Activated T-cell treated with anti-CD3 and anti-CD28 coated beads, Interleukin-2, amount 50 U/mL, for 72 hours (primary cell): ENCODE measurements at regions not wholly inside any gene's neighbourhood (a gene's known extent, or its start where the extent isn't known, plus 50 kb on each side); places are given as distances from the start of the nearest gene placed in this dataset.
"Not testable (repeated sequence)": the region's sequence is repeated elsewhere in the genome, so short reads cannot be mapped to it uniquely, and the experiment has no call there.

Experiments used
- ATAC-seq, 2 donors: fragments of 150-1000 bp; cut with Tn5 transposase; replicated peaks in 1 of 2; 2 replicates each; pipeline ENCODE4 v1.10.0; 2021; ENCODE audit warnings: moderate library complexity in 2 of 2, mild to moderate bottlenecking in 1 of 2
- DNase-seq, 2 donors: peaks; one replicate each; pipeline ENCODE4 v3.0.0; 2021 to 2022; ENCODE audit warnings: mixed read lengths in 1 of 2
- H3K27ac Mint-ChIP-seq: one replicate; pipeline ENCODE4 v1.8.0; 2022; ENCODE audit warnings: mild to moderate bottlenecking, moderate library complexity, mixed read lengths
- H3K27me3 Mint-ChIP-seq: one replicate; pipeline ENCODE4 v1.8.0; 2022; ENCODE audit warnings: low read depth, mixed read lengths
- H3K36me3 Mint-ChIP-seq, 2 donors: one replicate each; pipeline ENCODE4 v1.8.0; 2022; ENCODE audit warnings: mixed read lengths in 2 of 2, mild to moderate bottlenecking in 1 of 2; ENCODE audit not compliant: insufficient read depth in 2 of 2
- H3K4me1 Mint-ChIP-seq: one replicate; pipeline ENCODE4 v1.8.0; 2022; ENCODE audit warnings: low read depth, mixed read lengths
- H3K4me3 Mint-ChIP-seq, 2 donors: one replicate each; pipeline ENCODE4 v1.8.0; 2022; ENCODE audit warnings: mild to moderate bottlenecking in 2 of 2, mixed read lengths in 2 of 2, moderate library complexity in 2 of 2
- H3K9me3 Mint-ChIP-seq, 2 donors: one replicate each; pipeline ENCODE4 v1.8.0; 2022; ENCODE audit warnings: mixed read lengths in 2 of 2

GRCh38 chr1:232725305-232726047, 79.7 kb upstream of the MAP10 start:
- peaks cover 11% of the 10 kb centered on the region for H3K4me1 Mint-ChIP-seq
- peaks cover 25% of the 10 kb centered on the region for H3K27me3 Mint-ChIP-seq
- no peak overlapping the region for H3K27ac Mint-ChIP-seq
- peak in 1 of 2 donors; percentile 53 for ATAC-seq
- DNase-seq = no peak
- H3K9me3 Mint-ChIP-seq = peaks cover 0 to 2% of the 10 kb centered on the region in 2 donors
- no peak overlapping the region for H3K4me3 Mint-ChIP-seq
- H3K36me3 Mint-ChIP-seq = peaks cover 0 to 1% of the 10 kb centered on the region in 2 donors

GRCh38 chr1:232726048-232726779, 79.0 kb upstream of the MAP10 start:
- Mint-ChIP-seq H3K9me3 (no peaks in the 10 kb centered on the region), H3K36me3 (no peaks in the 10 kb centered on the region), H3K4me1 (peaks cover 11% of the 10 kb centered on the region), H3K27me3 (peaks cover 20% of the 10 kb centered on the region), H3K27ac (no peak overlapping the region), H3K4me3 (no peak overlapping the region)
- ATAC-seq = peak in 1 of 2 donors; percentile 11
- DNase-seq = no peak

DNA sequence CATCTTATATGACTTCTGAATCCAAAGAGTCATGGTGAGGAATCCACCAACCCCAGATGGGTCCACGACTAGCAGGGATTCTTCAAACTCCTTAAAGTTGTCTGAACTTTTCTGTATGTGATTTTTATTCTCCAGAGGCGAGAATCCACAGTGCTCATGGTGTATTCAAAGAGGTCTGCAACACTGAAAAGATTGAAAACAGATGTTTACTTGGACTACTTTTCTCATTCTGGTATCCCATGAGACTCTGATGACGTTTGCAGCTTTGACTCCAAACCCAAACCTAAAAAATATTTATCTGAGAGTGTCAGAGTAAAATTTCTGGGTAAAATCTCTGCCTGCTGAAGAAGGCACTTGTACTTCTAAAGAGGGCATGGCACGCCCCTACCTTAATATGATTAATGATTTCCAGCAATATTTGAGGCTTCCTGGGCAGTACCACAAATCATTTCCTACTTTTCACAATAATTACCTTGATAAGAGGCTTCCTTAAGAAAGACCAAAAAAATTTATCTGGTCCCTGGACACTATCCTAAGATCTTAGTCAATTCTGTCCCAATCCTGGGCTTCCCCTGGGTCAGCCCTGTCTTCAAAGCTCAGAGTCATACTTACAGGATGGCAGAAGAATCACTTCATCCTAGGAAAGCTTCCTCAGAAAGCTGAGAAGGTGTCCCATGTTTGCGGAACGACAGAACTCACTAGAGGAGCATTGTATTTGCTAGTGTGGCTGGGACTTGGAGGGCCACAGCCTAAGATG, 76.5 kb upstream of the MAP10 start:
- H3K4me3 Mint-ChIP-seq = no peak overlapping the region
- H3K9me3 Mint-ChIP-seq = no peaks in the 10 kb centered on the region
- H3K36me3 Mint-ChIP-seq = no peaks in the 10 kb centered on the region
- ATAC-seq = no peak
- peaks cover 15% of the 10 kb centered on the region for H3K27me3 Mint-ChIP-seq
- H3K27ac Mint-ChIP-seq = no peak overlapping the region
- no peak for DNase-seq
- peaks cover 11% of the 10 kb centered on the region for H3K4me1 Mint-ChIP-seq

- Mint-ChIP-seq H3K9me3 (no peaks in the 10 kb centered on the region), H3K4me1 (no peaks in the 10 kb centered on the region), H3K4me3 (no peak overlapping the region), H3K27me3 (peaks cover 15% of the 10 kb centered on the region), H3K27ac (no peak overlapping the region), H3K36me3 (no peaks in the 10 kb centered on the region)
- ATAC-seq (no peak), DNase-seq (no peak)
These were observed 72.8 kb upstream of the MAP10 start for GRCh38 chr1:232732344-232732910.

- no peaks in the 10 kb centered on the region for H3K9me3 Mint-ChIP-seq
- H3K27me3 Mint-ChIP-seq = no peaks in the 10 kb centered on the region
- H3K27ac Mint-ChIP-seq = no peak overlapping the region
- no peaks in the 10 kb centered on the region for H3K36me3 Mint-ChIP-seq
- ATAC-seq = no peak
- H3K4me1 Mint-ChIP-seq = no peaks in the 10 kb centered on the region
- no peak for DNase-seq
- no peak overlapping the region for H3K4me3 Mint-ChIP-seq
These were observed 67.3 kb upstream of the MAP10 start for GRCh38 chr1:232737917-232738316.

GRCh38 chr1:232743999-232744398, 61.2 kb upstream of the MAP10 start:
- no peaks in the 10 kb centered on the region for H3K4me1 Mint-ChIP-seq
- peaks cover 5 to 6% of the 10 kb centered on the region in 2 donors for H3K9me3 Mint-ChIP-seq
- ATAC-seq (no peak), DNase-seq (no peak)
- H3K4me3 Mint-ChIP-seq = no peak overlapping the region
- H3K36me3 Mint-ChIP-seq = peaks cover 2 to 9% of the 10 kb centered on the region in 2 donors
- no peaks in the 10 kb centered on the region for H3K27me3 Mint-ChIP-seq
- no peak overlapping the region for H3K27ac Mint-ChIP-seq

DNA sequence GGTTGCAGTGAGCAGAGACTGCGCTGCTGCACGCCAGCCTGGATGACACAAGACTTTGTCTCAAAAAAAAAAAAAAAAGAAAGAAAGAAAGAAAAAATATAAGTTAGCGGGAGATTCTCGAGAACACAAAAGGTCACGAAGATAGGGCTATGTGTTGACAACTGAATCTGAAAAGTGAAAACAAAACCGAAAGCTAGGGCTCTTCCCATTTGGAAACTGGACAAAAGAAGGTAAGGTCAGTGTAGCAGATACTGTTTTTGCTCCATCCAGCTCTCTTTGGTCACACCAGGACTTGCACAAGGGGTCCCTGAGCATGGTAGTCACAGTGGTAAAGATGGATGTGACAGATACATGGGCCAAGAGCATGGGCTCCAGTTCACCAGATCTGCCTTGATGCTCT, 60.4 kb upstream of the MAP10 start:
- no peaks in the 10 kb centered on the region for H3K27me3 Mint-ChIP-seq
- DNase-seq = no peak
- ATAC-seq = no peak
- H3K4me1 Mint-ChIP-seq = no peaks in the 10 kb centered on the region
- H3K4me3 Mint-ChIP-seq = no peak overlapping the region
- peaks cover 7 to 10% of the 10 kb centered on the region in 2 donors for H3K9me3 Mint-ChIP-seq
- peaks cover 5 to 9% of the 10 kb centered on the region in 2 donors for H3K36me3 Mint-ChIP-seq
- no peak overlapping the region for H3K27ac Mint-ChIP-seq

- ATAC-seq, H3K4me1 Mint-ChIP-seq: not testable (repeated sequence)
These were observed 59.5 kb upstream of the MAP10 start for GRCh38 chr1:232745698-232746097.

GRCh38 chr1:232748910-232749368, 56.3 kb upstream of the MAP10 start:
- no peaks in the 10 kb centered on the region for H3K4me1 Mint-ChIP-seq
- H3K4me3 Mint-ChIP-seq = no peak overlapping the region
- no peak for DNase-seq
- no peak for ATAC-seq
- H3K36me3 Mint-ChIP-seq = peaks cover 5 to 9% of the 10 kb centered on the region in 2 donors
- H3K27ac Mint-ChIP-seq = no peak overlapping the region
- H3K9me3 Mint-ChIP-seq = peaks cover 7 to 10% of the 10 kb centered on the region in 2 donors
- no peaks in the 10 kb centered on the region for H3K27me3 Mint-ChIP-seq

More at GRCh38 chr1:232745698-232746097, 59.5 kb upstream of the MAP10 start:
- DNase-seq, H3K36me3 Mint-ChIP-seq, H3K27ac Mint-ChIP-seq, H3K9me3 Mint-ChIP-seq, H3K27me3 Mint-ChIP-seq, H3K4me3 Mint-ChIP-seq: not testable (repeated sequence)

- H3K4me1 Mint-ChIP-seq = no peaks in the 10 kb centered on the region
- ATAC-seq (no peak), DNase-seq (no peak)
- H3K36me3 Mint-ChIP-seq = peaks cover 5 to 8% of the 10 kb centered on the region in 2 donors
- no peak overlapping the region for H3K4me3 Mint-ChIP-seq
- H3K27me3 Mint-ChIP-seq = no peaks in the 10 kb centered on the region
- peaks cover 6 to 9% of the 10 kb centered on the region in 2 donors for H3K9me3 Mint-ChIP-seq
- no peak overlapping the region for H3K27ac Mint-ChIP-seq
These were observed 53.6 kb upstream of the MAP10 start for GRCh38 chr1:232751393-232752140.

DNA sequence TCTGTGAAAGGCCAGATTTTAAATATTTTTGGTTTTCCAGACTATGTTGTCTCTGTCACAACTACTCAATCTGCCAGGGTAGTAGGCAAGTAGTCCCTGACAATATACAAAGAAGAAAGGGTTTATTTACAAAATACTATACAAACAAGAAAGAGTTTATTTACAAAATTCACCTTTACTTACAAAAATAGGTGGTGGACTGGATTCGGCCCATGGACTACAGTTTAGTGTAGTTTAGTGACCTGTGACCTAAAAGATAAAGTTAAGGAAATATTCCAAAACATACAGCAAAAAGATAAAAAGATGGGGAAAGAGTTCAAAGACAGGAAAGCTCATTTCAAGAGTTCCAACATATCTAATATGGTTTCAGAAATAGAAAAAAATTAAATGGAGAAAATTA, 52.9 kb upstream of the MAP10 start:
- DNase-seq = no peak
- no peaks in the 10 kb centered on the region for H3K27me3 Mint-ChIP-seq
- ATAC-seq = no peak
- no peaks in the 10 kb centered on the region for H3K4me1 Mint-ChIP-seq
- H3K9me3 Mint-ChIP-seq = peaks cover 5 to 8% of the 10 kb centered on the region in 2 donors
- peaks cover 5% of the 10 kb centered on the region in 2 donors for H3K36me3 Mint-ChIP-seq
- H3K4me3 Mint-ChIP-seq = no peak overlapping the region
- no peak overlapping the region for H3K27ac Mint-ChIP-seq

GRCh38 chr1:232754930-232755329, 50.3 kb upstream of the MAP10 start:
- DNase-seq (no peak), ATAC-seq (no peak)
- no peaks in the 10 kb centered on the region for H3K9me3 Mint-ChIP-seq
- no peaks in the 10 kb centered on the region for H3K36me3 Mint-ChIP-seq
- no peak overlapping the region for H3K27ac Mint-ChIP-seq
- no peaks in the 10 kb centered on the region for H3K4me1 Mint-ChIP-seq
- no peaks in the 10 kb centered on the region for H3K27me3 Mint-ChIP-seq
- no peak overlapping the region for H3K4me3 Mint-ChIP-seq
